Mesodermal cell (in vitro differentiated cells): ENCODE measurements at regions not wholly inside any gene's neighbourhood (a gene's known extent, or its start where the extent isn't known, plus 50 kb on each side); places are given as distances from the start of the nearest gene placed in this dataset.

Source experiments
- H3K27ac ChIP-seq: 2 replicates; pipeline ENCODE4 v1.7.0; 2013; ENCODE audit warnings: mild to moderate bottlenecking, low read depth, low read length, moderate library complexity; ENCODE audit not compliant: severe bottlenecking
- H3K36me3 ChIP-seq: 2 replicates; pipeline ENCODE4 v1.7.1; 2013; ENCODE audit warnings: mild to moderate bottlenecking, low read length, moderate library complexity; ENCODE audit not compliant: control insufficient read depth, insufficient read depth
- H3K4me1 ChIP-seq: one replicate; pipeline ENCODE4 v1.7.1; 2013; ENCODE audit warnings: mild to moderate bottlenecking, low read length; ENCODE audit not compliant: insufficient read depth, control insufficient read depth, poor library complexity, severe bottlenecking
- H3K4me3 ChIP-seq: 2 replicates; pipeline ENCODE4 v1.7.0; 2013; ENCODE audit warnings: low read length, control low read depth, mild to moderate bottlenecking; ENCODE audit not compliant: insufficient read depth, poor library complexity, severe bottlenecking; ENCODE audit errors: extremely low read depth
- H3K9me3 ChIP-seq: 2 replicates; pipeline ENCODE4 v1.7.1; 2013; ENCODE audit warnings: mild to moderate bottlenecking, low read length, moderate library complexity; ENCODE audit not compliant: control insufficient read depth
- WGBS, 2 experiments: methylation state at CpG; one replicate each; pipeline ENCODE4 v1.1.5; 2013; ENCODE audit warnings: missing lambda C conversion rate in 2 of 2; ENCODE audit not compliant: insufficient coverage in 2 of 2; 5-methylcytosine and 5-hydroxymethylcytosine counted together

DNA sequence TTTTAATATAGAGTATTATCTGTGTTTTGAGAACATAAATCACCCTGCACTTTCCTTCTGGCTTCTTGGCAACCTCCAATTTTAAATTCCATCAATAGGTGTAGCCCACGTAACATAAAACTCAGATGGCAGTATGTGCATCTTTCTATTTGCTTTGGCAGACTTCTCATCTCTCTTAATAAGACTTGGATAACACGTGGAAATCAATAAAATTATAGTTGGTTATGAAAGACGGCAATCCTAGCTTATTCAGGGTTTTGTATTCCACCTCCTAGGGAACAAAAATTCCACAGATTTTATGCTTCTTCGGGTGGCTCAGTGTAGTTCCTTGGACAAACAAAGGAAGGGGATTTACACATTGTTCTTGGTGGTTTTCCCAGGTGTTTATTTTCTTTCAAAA, 299.3 kb downstream of the RND3 start:
- H3K9me3 ChIP-seq: no peaks in the 10 kb centered on the region
- 20% methylated on average over 1 of the region's 4 CpGs; no CpG with 5 or more reads in 1 of the 2 experiments for WGBS, 2 experiments

DNA sequence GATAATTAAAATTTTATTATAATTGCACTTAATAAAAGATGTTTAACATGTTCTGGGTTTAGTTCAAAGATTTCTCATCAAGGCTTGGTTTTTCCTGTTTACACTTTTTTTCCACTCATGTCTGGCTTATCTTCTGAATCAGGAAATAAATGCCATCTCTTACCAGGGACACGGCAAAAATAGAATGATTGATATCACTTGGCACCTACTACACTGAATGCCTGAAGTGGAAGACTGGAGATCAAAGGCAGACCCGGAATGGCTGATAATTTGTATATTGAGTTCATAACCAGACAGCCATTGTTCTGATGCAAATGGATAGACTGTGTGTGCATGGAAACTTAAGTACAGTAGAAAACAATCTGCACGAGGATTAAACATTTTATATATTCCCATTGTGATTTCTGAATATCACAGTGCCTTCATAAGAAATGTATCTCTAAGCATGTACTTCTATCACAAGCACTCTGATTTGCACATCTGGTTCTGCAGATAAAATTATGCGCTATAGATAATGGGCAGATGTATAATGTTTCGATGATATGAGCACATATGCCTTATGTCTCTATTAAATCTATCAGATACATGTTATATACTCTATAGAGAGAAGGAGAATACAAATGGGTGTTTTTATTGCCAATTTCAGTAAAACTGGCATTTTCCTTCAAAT, 304.8 kb downstream of the RND3 start:
- 83 to 100% methylated on average over 1 of the region's 5 CpGs for WGBS, 2 experiments
- Histone ChIP-seq H3K4me3 (no peak overlapping the region), H3K27ac (no peak overlapping the region), H3K36me3 (no peaks in the 10 kb centered on the region), H3K9me3 (no peaks in the 10 kb centered on the region), H3K4me1 (no peaks in the 10 kb centered on the region)

More for the DNA sequence above, 299.3 kb downstream of the RND3 start:
- Histone ChIP-seq H3K4me1 (no peaks in the 10 kb centered on the region), H3K4me3 (no peak overlapping the region), H3K27ac (no peak overlapping the region), H3K36me3 (no peaks in the 10 kb centered on the region)

DNA sequence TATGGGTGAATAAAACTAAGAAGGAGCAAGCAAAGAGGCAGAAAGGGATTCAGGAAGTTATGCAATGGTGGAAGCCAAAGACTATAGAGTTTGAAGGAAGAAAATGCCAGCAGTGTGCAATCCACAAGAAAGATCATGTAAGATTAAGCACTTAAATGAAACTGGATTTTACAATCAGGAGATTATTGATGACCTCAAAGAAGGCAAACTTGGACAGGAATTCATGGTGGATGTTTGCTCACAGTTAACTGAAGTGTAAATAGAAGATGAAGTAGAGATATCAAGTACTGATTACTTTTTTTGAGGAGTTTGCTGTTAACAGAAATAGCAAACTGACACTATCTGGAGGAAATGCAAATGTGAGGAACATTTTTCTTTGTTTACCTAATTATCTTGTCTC, 308.9 kb downstream of the RND3 start:
- no peaks in the 10 kb centered on the region for H3K36me3 ChIP-seq
- H3K27ac ChIP-seq: no peak overlapping the region
- no peaks in the 10 kb centered on the region for H3K4me1 ChIP-seq
- no peaks in the 10 kb centered on the region for H3K9me3 ChIP-seq
- no peak overlapping the region for H3K4me3 ChIP-seq

GRCh38 chr2:150174971-150175421, 312.5 kb downstream of the RND3 start:
- no peaks in the 10 kb centered on the region for H3K9me3 ChIP-seq
- WGBS, 2 experiments: no CpG with 5 or more reads among the region's 1 CpG
- no peak overlapping the region for H3K27ac ChIP-seq
- H3K4me3 ChIP-seq: no peak overlapping the region
- H3K36me3 ChIP-seq: no peaks in the 10 kb centered on the region
- no peaks in the 10 kb centered on the region for H3K4me1 ChIP-seq

DNA sequence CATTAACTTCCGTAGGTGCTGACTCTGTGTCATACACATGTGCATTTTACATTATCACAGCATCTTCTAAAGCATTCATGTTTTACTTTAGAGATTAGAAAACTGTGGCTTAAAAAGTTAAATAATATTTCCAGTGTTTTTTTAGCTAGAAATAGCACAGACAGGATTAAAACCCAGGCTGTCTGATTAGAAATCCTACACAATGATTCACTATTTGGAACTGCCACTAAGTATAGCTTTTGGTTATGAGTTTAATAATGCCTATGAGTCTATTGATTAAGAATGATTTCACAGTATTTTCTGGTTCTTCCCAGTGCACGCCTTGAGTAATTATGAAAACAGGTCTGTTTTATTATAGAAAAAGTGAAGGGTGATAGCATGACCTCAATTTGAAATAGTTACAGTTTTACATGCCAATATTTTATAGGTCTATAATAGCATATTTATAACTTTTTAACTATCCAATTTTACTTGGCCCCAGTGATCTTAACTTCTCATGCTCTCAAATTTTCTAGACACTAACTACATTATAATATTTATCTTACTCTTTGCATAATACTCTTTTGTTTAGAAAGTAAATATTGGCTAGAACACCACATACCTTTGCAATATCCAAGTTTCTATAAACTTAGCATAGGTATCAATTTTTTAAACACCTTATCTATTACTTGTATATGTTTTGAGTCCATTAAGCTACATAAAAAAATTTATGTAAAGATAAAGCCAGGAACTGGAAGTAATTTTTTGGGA, 313.2 kb downstream of the RND3 start:
- no peaks in the 10 kb centered on the region for H3K4me1 ChIP-seq
- H3K9me3 ChIP-seq: no peaks in the 10 kb centered on the region
- H3K27ac ChIP-seq: no peak overlapping the region
- H3K4me3 ChIP-seq: no peak overlapping the region
- no CpG with 5 or more reads among the region's 2 CpGs for WGBS, 2 experiments
- no peaks in the 10 kb centered on the region for H3K36me3 ChIP-seq

- 98% methylated on average over 32 to 41 of the region's 43 CpGs for WGBS, 2 experiments
Measured at GRCh38 chr2:150171065-150171548, 316.4 kb downstream of the RND3 start.

DNA sequence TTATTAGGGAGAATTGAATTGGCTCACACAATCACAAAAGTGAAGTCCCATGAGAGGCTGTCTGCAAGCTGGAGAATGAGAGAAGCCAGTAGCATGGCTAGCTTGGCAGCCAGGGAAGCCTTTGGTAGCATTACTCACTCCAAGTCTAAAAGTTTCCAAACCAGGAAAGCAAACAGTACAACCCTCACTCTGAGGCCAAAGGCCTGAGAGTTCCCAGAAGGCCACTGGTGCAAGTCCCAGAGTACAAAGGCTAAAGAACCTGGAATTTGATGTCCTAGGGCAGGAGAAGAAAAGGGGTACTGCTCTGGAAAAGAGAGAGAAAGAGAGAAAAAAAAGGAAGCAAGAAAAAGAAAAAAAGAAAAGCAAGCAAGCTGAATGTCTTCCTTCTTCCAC, 318.2 kb downstream of the RND3 start:
- H3K27ac ChIP-seq: no peak overlapping the region
- H3K4me1 ChIP-seq: peaks cover 3% of the 10 kb centered on the region
- no peaks in the 10 kb centered on the region for H3K9me3 ChIP-seq
- no peak overlapping the region for H3K4me3 ChIP-seq
- no peaks in the 10 kb centered on the region for H3K36me3 ChIP-seq

More at GRCh38 chr2:150171065-150171548, 316.4 kb downstream of the RND3 start:
- Histone ChIP-seq H3K4me1 (peaks cover 3% of the 10 kb centered on the region), H3K9me3 (no peaks in the 10 kb centered on the region), H3K27ac (no peak overlapping the region), H3K4me3 (no peak overlapping the region), H3K36me3 (no peaks in the 10 kb centered on the region)

GRCh38 chr2:150168595-150169236, 318.8 kb downstream of the RND3 start:
- Histone ChIP-seq H3K4me3 (no peak overlapping the region), H3K36me3 (no peaks in the 10 kb centered on the region), H3K9me3 (no peaks in the 10 kb centered on the region), H3K4me1 (peaks cover 3% of the 10 kb centered on the region), H3K27ac (no peak overlapping the region)
- WGBS, 2 experiments: 70 to 75% methylated on average over 1 of the region's 1 CpG

DNA sequence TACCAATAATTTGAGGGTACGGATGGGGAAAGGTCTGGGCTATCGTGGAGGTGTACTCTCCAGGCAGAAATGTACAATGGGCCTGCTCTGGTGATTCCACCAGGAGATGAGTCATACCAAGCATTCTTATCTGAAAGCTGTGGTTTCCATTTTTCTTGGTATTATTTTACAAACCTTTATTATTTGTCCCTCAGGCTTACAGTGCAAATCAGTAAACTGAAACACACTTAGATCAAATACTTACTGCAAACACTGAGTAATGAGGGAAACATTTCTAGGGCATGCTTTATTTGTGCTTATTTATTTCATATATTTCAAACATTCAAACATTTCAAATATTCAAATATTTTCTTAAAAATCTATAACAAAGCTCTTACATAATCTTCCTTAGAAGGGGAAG, 319.8 kb downstream of the RND3 start:
- WGBS, 2 experiments: no CpG with 5 or more reads among the region's 2 CpGs
- Histone ChIP-seq H3K27ac (no peak overlapping the region), H3K4me3 (no peak overlapping the region), H3K9me3 (no peaks in the 10 kb centered on the region), H3K36me3 (no peaks in the 10 kb centered on the region), H3K4me1 (peaks cover 3% of the 10 kb centered on the region)

- Histone ChIP-seq H3K4me1 (peaks cover 3% of the 10 kb centered on the region), H3K9me3 (no peaks in the 10 kb centered on the region), H3K27ac (no peak overlapping the region), H3K36me3 (no peaks in the 10 kb centered on the region), H3K4me3 (no peak overlapping the region)
- 75 to 100% methylated on average over 3 of the region's 6 CpGs for WGBS, 2 experiments
Measured at GRCh38 chr2:150166313-150167051, 321.0 kb downstream of the RND3 start.
